ENCODE measurements at regions not wholly inside any gene's neighbourhood (a gene's known extent, or its start where the extent isn't known, plus 50 kb on each side); places are given as distances from the start of the nearest gene placed in this dataset.

- DNase-seq, result no peak
- no peak overlapping the region for H3K27ac Mint-ChIP-seq (ENCODE audit: unreplicated experiment)
- Histone ChIP-seq H3K36me3 (ENCODE audit: control insufficient read depth, insufficient read depth, low read length) (no peaks in the 10 kb centered on the region), H3K4me1 (no peaks in the 10 kb centered on the region), H3K9me3 (no peaks in the 10 kb centered on the region), H3K27me3 (replicated peaks; ENCODE audit: control insufficient read depth, insufficient read depth, low read length) (no peaks in the 10 kb centered on the region; the same call in 1 of the 2 replicates), H3K4me3 (ENCODE audit: low read depth, low read length) (no peak overlapping the region)
- H3K9me3 Mint-ChIP-seq (ENCODE audit: unreplicated experiment), result peaks cover 7% of the 10 kb centered on the region
- no peak overlapping the region for H3K4me3 Mint-ChIP-seq (ENCODE audit: unreplicated experiment)
- H3K4me1 Mint-ChIP-seq (ENCODE audit: low read depth, unreplicated experiment), result no peaks in the 10 kb centered on the region
- peaks cover 25% of the 10 kb centered on the region for H3K27me3 Mint-ChIP-seq (ENCODE audit: insufficient read depth, unreplicated experiment)
- intact Hi-C loops (cut with micrococcal nuclease; ENCODE audit: unreplicated experiment), result no loop called here
- H3K36me3 Mint-ChIP-seq (ENCODE audit: insufficient read depth, unreplicated experiment), result no peaks in the 10 kb centered on the region
- ChIA-PET POLR2A (no interaction called here), CTCF (no interaction called here)
- no TSS peak for BruUV-seq (replicated peaks)
- TF ChIP-seq CTCF (IDR thresholded peaks at IDR 0.05; ENCODE audit: insufficient read depth in 1 of 2, low read depth in 1 of 2, low read length in 1 of 2, severe bottlenecking in 1 of 2, unreplicated experiment in 1 of 2), result no peak
These were observed 388.9 kb upstream of the TRPC7 start for GRCh38 chr5:136754216-136754615.

- BruUV-seq (replicated peaks), result no TSS peak
- Histone ChIP-seq H3K27me3 (replicated peaks; ENCODE audit: control insufficient read depth, insufficient read depth, low read length) (no peaks in the 10 kb centered on the region), H3K9me3 (no peaks in the 10 kb centered on the region), H3K4me1 (no peaks in the 10 kb centered on the region), H3K4me3 (ENCODE audit: low read depth, low read length) (no peak overlapping the region), H3K36me3 (ENCODE audit: control insufficient read depth, insufficient read depth, low read length) (no peaks in the 10 kb centered on the region)
- H3K27ac Mint-ChIP-seq (ENCODE audit: unreplicated experiment), result no peak overlapping the region
- peaks cover 7% of the 10 kb centered on the region for H3K9me3 Mint-ChIP-seq (ENCODE audit: unreplicated experiment)
- ChIA-PET CTCF (no interaction called here), POLR2A (no interaction called here)
- intact Hi-C loops (cut with micrococcal nuclease; ENCODE audit: unreplicated experiment), result no loop called here
- no peak overlapping the region for H3K4me3 Mint-ChIP-seq (ENCODE audit: unreplicated experiment)
- H3K36me3 Mint-ChIP-seq (ENCODE audit: insufficient read depth, unreplicated experiment), result no peaks in the 10 kb centered on the region
- H3K27me3 Mint-ChIP-seq (ENCODE audit: insufficient read depth, unreplicated experiment), result peaks cover 17% of the 10 kb centered on the region
- H3K4me1 Mint-ChIP-seq (ENCODE audit: low read depth, unreplicated experiment), result no peaks in the 10 kb centered on the region
- no peak for DNase-seq
- no peak for TF ChIP-seq CTCF (IDR thresholded peaks at IDR 0.05; ENCODE audit: insufficient read depth in 1 of 2, low read depth in 1 of 2, low read length in 1 of 2, severe bottlenecking in 1 of 2, unreplicated experiment in 1 of 2)
These were observed 385.0 kb upstream of the TRPC7 start for GRCh38 chr5:136750224-136750862.

- intact Hi-C loops (cut with micrococcal nuclease; ENCODE audit: unreplicated experiment), result no loop called here
- CTCF ChIA-PET, result no interaction called here
- Histone ChIP-seq H3K27me3 (replicated peaks; ENCODE audit: control insufficient read depth, insufficient read depth, low read length) (no peaks in the 10 kb centered on the region), H3K9me3 (no peaks in the 10 kb centered on the region), H3K36me3 (ENCODE audit: control insufficient read depth, insufficient read depth, low read length) (no peaks in the 10 kb centered on the region), H3K4me3 (ENCODE audit: low read depth, low read length) (no peak overlapping the region), H3K4me1 (no peaks in the 10 kb centered on the region)
- Mint-ChIP-seq H3K27me3 (ENCODE audit: insufficient read depth, unreplicated experiment) (peaks cover 13% of the 10 kb centered on the region), H3K9me3 (ENCODE audit: unreplicated experiment) (peaks cover 18% of the 10 kb centered on the region), H3K4me3 (ENCODE audit: unreplicated experiment) (no peak overlapping the region), H3K4me1 (ENCODE audit: low read depth, unreplicated experiment) (no peaks in the 10 kb centered on the region), H3K36me3 (ENCODE audit: insufficient read depth, unreplicated experiment) (no peaks in the 10 kb centered on the region), H3K27ac (ENCODE audit: unreplicated experiment) (no peak overlapping the region)
- POLR2A ChIA-PET, result no interaction called here
- TF ChIP-seq CTCF (IDR thresholded peaks at IDR 0.05; ENCODE audit: insufficient read depth in 1 of 2, low read depth in 1 of 2, low read length in 1 of 2, severe bottlenecking in 1 of 2, unreplicated experiment in 1 of 2), result no peak
- no TSS peak for BruUV-seq (replicated peaks)
- no peak for DNase-seq
These were observed 383.7 kb upstream of the TRPC7 start for GRCh38 chr5:136749016-136749415.

Measured in Caco-2 (cell line).